B cell (primary cell): ENCODE measurements at regions not wholly inside any gene's neighbourhood (a gene's known extent, or its start where the extent isn't known, plus 50 kb on each side); places are given as distances from the start of the nearest gene placed in this dataset.

ENCODE experiments used
- ATAC-seq: fragments of 200-7000 bp; cut with Tn5 transposase; one replicate; pipeline ENCODE4 v1.10.0; 2021; ENCODE audit warnings: low read depth, mild to moderate bottlenecking, moderate number of reproducible peaks, moderate library complexity
- CTCF ChIA-PET: fragments of 350-600 bp; sonication (Branson Sonifier 250); formaldehyde crosslinking; loops from one replicate; lab custom pipeline; 2021; ENCODE audit warnings: antibody characterized with exemption, inconsistent platforms; lab: Charles Lee
- POLR2A ChIA-PET: fragments of 350-600 bp; sonication (Branson Sonifier 250); formaldehyde crosslinking; loops from one replicate; lab custom pipeline; 2021; ENCODE audit warnings: antibody characterized with exemption; lab: Charles Lee
- DNase-seq: peaks from one replicate; pipeline ENCODE4 v3.0.0; 2013
- H2AFZ ChIP-seq: 2 replicates; pipeline ENCODE4 v1.6.1; 2012; ENCODE audit warnings: mild to moderate bottlenecking, low read depth, low read length; ENCODE audit not compliant: insufficient read depth, poor library complexity, severe bottlenecking
- H3K27ac ChIP-seq, 2 donors: 1 replicate in 1 of 2; 2 replicates in 1 of 2; pipeline ENCODE4 v1.5.1; 2012 to 2013; ENCODE audit warnings: low read length in 2 of 2, mild to moderate bottlenecking in 2 of 2, moderate library complexity in 1 of 2
- H3K27me3 ChIP-seq, 4 experiments: fragments of 200-600 bp in 1 of 4; sonication (generic) in 1 of 4; replicated peaks in 1 of 4; 1 replicate in 2 of 4; 2 replicates in 2 of 4; pipeline versions ENCODE4 v1.6.1 to v1.7.0; 2013 to 2016; ENCODE audit warnings: low read length in 3 of 4, mild to moderate bottlenecking in 2 of 4, mixed read lengths in 1 of 4, moderate library complexity in 1 of 4; ENCODE audit not compliant: insufficient read depth in 4 of 4, control insufficient read depth in 3 of 4; ENCODE audit errors: control extremely low read depth in 1 of 4
- H3K36me3 ChIP-seq, 2 experiments: replicated peaks in 1 of 2; 1 replicate in 1 of 2; 2 replicates in 1 of 2; pipeline versions ENCODE4 v1.6.1 to v1.7.1; 2013; ENCODE audit warnings: low read length in 1 of 2; ENCODE audit not compliant: insufficient read depth in 2 of 2, control insufficient read depth in 1 of 2; ENCODE audit errors: control extremely low read depth in 1 of 2, extremely low read depth in 1 of 2
- H3K4me1 ChIP-seq, 2 donors: fragments of 200-600 bp in 1 of 2; sonication (generic) in 1 of 2; 1 replicate in 1 of 2; 2 replicates in 1 of 2; pipeline versions ENCODE4 v1.5.1 to v1.6.1; 2013 to 2017; ENCODE audit warnings: low read length in 2 of 2; ENCODE audit not compliant: control insufficient read depth in 2 of 2, insufficient read depth in 2 of 2
- H3K4me2 ChIP-seq: replicated peaks from 2 replicates; pipeline ENCODE3; 2012; ENCODE audit warnings: mild to moderate bottlenecking, low read depth, low read length; ENCODE audit not compliant: poor library complexity, severe bottlenecking
- H3K4me3 ChIP-seq, 5 experiments: fragments of 200-600 bp in 1 of 5; sonication (generic) in 1 of 5; 1 replicate in 3 of 5; 2 replicates in 2 of 5; pipeline versions ENCODE4 v1.5.1 to v1.7.0; 2011 to 2016; ENCODE audit warnings: low read length in 4 of 5, mild to moderate bottlenecking in 4 of 5, low read depth in 2 of 5, control low read depth in 1 of 5, moderate library complexity in 1 of 5; ENCODE audit not compliant: insufficient read depth in 1 of 5; ENCODE audit errors: control extremely low read depth in 1 of 5, extremely low read depth in 1 of 5
- H3K79me2 ChIP-seq: fragments of 200-600 bp; sonication (generic); one replicate; pipeline ENCODE4 v1.6.0; 2016; ENCODE audit warnings: low read length; ENCODE audit not compliant: control insufficient read depth, insufficient read depth
- H3K9ac ChIP-seq: fragments of 200-600 bp; sonication (generic); 2 replicates; pipeline ENCODE4 v1.6.1; 2017; ENCODE audit warnings: mild to moderate bottlenecking, low read length, moderate library complexity
- H3K9me3 ChIP-seq, 3 donors: one replicate each; pipeline versions ENCODE4 v1.6.1 to v1.7.1; 2013; ENCODE audit warnings: low read length in 2 of 3; ENCODE audit not compliant: control insufficient read depth in 2 of 3, insufficient read depth in 1 of 3; ENCODE audit errors: control extremely low read depth in 1 of 3
- H4K20me1 ChIP-seq: 2 replicates; pipeline ENCODE4 v1.6.0; 2012; ENCODE audit warnings: mild to moderate bottlenecking, low read length; ENCODE audit not compliant: insufficient read depth, control insufficient read depth, poor library complexity, severe bottlenecking
- H3K27ac Mint-ChIP-seq: one replicate; pipeline ENCODE4 v1.8.0; 2021; ENCODE audit warnings: mixed read lengths
- H3K27me3 Mint-ChIP-seq: one replicate; pipeline ENCODE4 v1.8.0; 2021; ENCODE audit warnings: mixed read lengths
- H3K4me1 Mint-ChIP-seq: one replicate; pipeline ENCODE4 v1.8.0; 2021; ENCODE audit warnings: mixed read lengths
- H3K4me3 Mint-ChIP-seq: one replicate; pipeline ENCODE4 v1.8.0; 2021; ENCODE audit warnings: mixed read lengths
- H3K9me3 Mint-ChIP-seq: one replicate; pipeline ENCODE4 v1.8.0; 2022; ENCODE audit warnings: mixed read lengths; ENCODE audit not compliant: insufficient read depth
- EZH2 ChIP-seq: IDR thresholded peaks from 2 replicates; pipeline ENCODE4 v1.6.1; 2012; ENCODE audit warnings: borderline replicate concordance, low read depth, mild to moderate bottlenecking, moderate library complexity, low read length; ENCODE audit not compliant: insufficient read depth, poor library complexity, severe bottlenecking
- WGBS: methylation state at CpG from one replicate; pipeline ENCODE4 v1.1.5; 2013; ENCODE audit warnings: missing lambda C conversion rate; ENCODE audit not compliant: insufficient coverage; 5-methylcytosine and 5-hydroxymethylcytosine counted together
- intact Hi-C: fragments of 100-400 bp; cut with micrococcal nuclease; formaldehyde crosslinking; loops from one replicate; pipeline ENCODE4 v1.10.0; 2022
- TF ChIP-seq, protein P1 (sequence below): fragments of 200-600 bp; IDR thresholded peaks from one replicate; pipeline ENCODE4 v1.8.0; 2022; ENCODE audit warnings: antibody characterized with exemption, mild to moderate bottlenecking

DNA sequence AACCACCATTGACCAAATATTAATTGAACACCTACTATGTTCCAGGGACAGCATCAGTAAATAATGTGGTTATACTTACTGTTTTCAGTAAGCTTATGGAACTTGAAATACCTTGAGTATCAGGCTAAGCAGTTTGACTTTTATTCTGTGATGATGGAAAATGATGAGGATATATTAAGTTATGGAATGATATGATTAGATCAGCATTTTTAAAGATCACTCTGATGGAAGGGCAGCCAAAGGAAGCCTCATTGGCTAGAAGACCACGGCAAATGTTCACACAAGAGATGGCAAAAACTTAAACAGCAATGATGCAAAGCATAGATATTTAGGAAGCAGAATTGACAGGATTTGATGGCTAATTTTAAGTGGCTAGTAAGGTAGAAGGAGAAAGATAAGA, 266.9 kb upstream of the DPP10 start:
- H3K4me3 Mint-ChIP-seq, result no peak overlapping the region
- intact Hi-C loops, result no loop called here
- WGBS, result 83% methylated on average over 1 of the region's 1 CpG

DNA sequence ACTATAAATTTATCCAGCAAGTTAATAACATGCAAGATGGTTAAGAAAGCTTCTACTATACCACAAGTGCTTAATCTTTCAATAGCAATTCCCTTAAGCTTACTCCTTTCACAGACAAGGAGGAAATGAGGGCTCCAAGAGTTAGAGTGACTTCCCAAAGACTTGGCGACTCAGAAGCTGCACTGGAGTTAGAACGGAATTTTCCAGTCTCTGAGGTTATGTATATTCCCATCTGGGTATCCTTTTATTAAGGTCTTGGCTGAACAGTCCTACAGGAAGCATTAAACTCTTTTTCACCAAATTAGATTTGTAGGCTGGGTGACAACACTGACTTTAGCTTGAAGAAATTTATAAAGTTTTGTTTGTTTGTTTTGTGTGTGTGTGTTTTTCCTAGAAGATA, 256.9 kb upstream of the DPP10 start:
- H3K4me2 ChIP-seq, result no peak overlapping the region
- Mint-ChIP-seq H3K4me1 (no peaks in the 10 kb centered on the region), H3K4me3 (no peak overlapping the region), H3K9me3 (no peaks in the 10 kb centered on the region), H3K27me3 (peaks cover 4% of the 10 kb centered on the region), H3K27ac (no peak overlapping the region)
- WGBS, result no CpG with 5 or more reads among the region's 2 CpGs
- no peaks in the 10 kb centered on the region for H3K9me3 ChIP-seq
- DNase-seq (no peak), ATAC-seq (no peak)
- no peak overlapping the region for H3K4me3 ChIP-seq
- TF ChIP-seq, protein P1, sequence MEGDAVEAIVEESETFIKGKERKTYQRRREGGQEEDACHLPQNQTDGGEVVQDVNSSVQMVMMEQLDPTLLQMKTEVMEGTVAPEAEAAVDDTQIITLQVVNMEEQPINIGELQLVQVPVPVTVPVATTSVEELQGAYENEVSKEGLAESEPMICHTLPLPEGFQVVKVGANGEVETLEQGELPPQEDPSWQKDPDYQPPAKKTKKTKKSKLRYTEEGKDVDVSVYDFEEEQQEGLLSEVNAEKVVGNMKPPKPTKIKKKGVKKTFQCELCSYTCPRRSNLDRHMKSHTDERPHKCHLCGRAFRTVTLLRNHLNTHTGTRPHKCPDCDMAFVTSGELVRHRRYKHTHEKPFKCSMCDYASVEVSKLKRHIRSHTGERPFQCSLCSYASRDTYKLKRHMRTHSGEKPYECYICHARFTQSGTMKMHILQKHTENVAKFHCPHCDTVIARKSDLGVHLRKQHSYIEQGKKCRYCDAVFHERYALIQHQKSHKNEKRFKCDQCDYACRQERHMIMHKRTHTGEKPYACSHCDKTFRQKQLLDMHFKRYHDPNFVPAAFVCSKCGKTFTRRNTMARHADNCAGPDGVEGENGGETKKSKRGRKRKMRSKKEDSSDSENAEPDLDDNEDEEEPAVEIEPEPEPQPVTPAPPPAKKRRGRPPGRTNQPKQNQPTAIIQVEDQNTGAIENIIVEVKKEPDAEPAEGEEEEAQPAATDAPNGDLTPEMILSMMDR, result no peak
- TF ChIP-seq EZH2, result no peak
- H3K9ac ChIP-seq, result no peak overlapping the region
- H2AFZ ChIP-seq, result no peak overlapping the region
- no peaks in the 10 kb centered on the region for H3K4me1 ChIP-seq
- CTCF ChIA-PET, result no interaction called here
- no peak overlapping the region for H3K27ac ChIP-seq
- intact Hi-C loops, result no loop called here
- no peaks in the 10 kb centered on the region for H4K20me1 ChIP-seq
- no peaks in the 10 kb centered on the region for H3K79me2 ChIP-seq
- H3K36me3 ChIP-seq, result no peaks in the 10 kb centered on the region
- POLR2A ChIA-PET, result no interaction called here
- no peaks in the 10 kb centered on the region for H3K27me3 ChIP-seq

More for the DNA sequence above, 266.9 kb upstream of the DPP10 start:
- no peak overlapping the region for H3K27ac ChIP-seq
- H3K4me3 ChIP-seq, result no peak overlapping the region
- CTCF ChIA-PET, result no interaction called here
- DNase-seq (no peak), ATAC-seq (no peak)
- no peaks in the 10 kb centered on the region for H3K9me3 Mint-ChIP-seq
- POLR2A ChIA-PET, result no interaction called here
- H3K4me1 Mint-ChIP-seq, result no peaks in the 10 kb centered on the region
- H4K20me1 ChIP-seq, result no peaks in the 10 kb centered on the region
- H3K79me2 ChIP-seq, result no peaks in the 10 kb centered on the region
- no peak overlapping the region for H3K27ac Mint-ChIP-seq
- H3K4me1 ChIP-seq, result no peaks in the 10 kb centered on the region
- H2AFZ ChIP-seq, result no peak overlapping the region
- H3K4me2 ChIP-seq, result no peak overlapping the region
- H3K9me3 ChIP-seq, result peaks cover 0 to 3% (median 0%) of the 10 kb centered on the region in 3 donors
- TF ChIP-seq, protein P1, result no peak
- no peak for TF ChIP-seq EZH2
- peaks cover 0 to 3% (median 1%) of the 10 kb centered on the region in 4 experiments for H3K27me3 ChIP-seq
- H3K27me3 Mint-ChIP-seq, result peaks cover 25% of the 10 kb centered on the region
- no peaks in the 10 kb centered on the region for H3K36me3 ChIP-seq
- H3K9ac ChIP-seq, result no peak overlapping the region
